ENCODE measurements at regions not wholly inside any gene's neighbourhood (a gene's known extent, or its start where the extent isn't known, plus 50 kb on each side); places are given as distances from the start of the nearest gene placed in this dataset.
"Not testable (repeated sequence)": the region's sequence is repeated elsewhere in the genome, so short reads cannot be mapped to it uniquely, and the experiment has no call there.

GRCh38 chr17:63019138-63019873 lies 53.3 kb downstream of the TANC2 start:
- TF ChIP-seq, protein P1, sequence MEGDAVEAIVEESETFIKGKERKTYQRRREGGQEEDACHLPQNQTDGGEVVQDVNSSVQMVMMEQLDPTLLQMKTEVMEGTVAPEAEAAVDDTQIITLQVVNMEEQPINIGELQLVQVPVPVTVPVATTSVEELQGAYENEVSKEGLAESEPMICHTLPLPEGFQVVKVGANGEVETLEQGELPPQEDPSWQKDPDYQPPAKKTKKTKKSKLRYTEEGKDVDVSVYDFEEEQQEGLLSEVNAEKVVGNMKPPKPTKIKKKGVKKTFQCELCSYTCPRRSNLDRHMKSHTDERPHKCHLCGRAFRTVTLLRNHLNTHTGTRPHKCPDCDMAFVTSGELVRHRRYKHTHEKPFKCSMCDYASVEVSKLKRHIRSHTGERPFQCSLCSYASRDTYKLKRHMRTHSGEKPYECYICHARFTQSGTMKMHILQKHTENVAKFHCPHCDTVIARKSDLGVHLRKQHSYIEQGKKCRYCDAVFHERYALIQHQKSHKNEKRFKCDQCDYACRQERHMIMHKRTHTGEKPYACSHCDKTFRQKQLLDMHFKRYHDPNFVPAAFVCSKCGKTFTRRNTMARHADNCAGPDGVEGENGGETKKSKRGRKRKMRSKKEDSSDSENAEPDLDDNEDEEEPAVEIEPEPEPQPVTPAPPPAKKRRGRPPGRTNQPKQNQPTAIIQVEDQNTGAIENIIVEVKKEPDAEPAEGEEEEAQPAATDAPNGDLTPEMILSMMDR (IDR thresholded peaks at IDR 0.05), result no peak
- peaks cover 35% of the 10 kb centered on the region for H3K4me1 Mint-ChIP-seq (ENCODE audit: low read depth)
- no peak overlapping the region for H3K4me3 Mint-ChIP-seq
- no peak overlapping the region for H3K27ac Mint-ChIP-seq
- H3K27me3 Mint-ChIP-seq (ENCODE audit: insufficient read depth), result peaks cover 3% of the 10 kb centered on the region
- DNase-seq, result no peak
- peaks cover 27% of the 10 kb centered on the region for H3K9me3 Mint-ChIP-seq
- H3K36me3 Mint-ChIP-seq (ENCODE audit: low read depth), result peaks cover 47% of the 10 kb centered on the region

DNA sequence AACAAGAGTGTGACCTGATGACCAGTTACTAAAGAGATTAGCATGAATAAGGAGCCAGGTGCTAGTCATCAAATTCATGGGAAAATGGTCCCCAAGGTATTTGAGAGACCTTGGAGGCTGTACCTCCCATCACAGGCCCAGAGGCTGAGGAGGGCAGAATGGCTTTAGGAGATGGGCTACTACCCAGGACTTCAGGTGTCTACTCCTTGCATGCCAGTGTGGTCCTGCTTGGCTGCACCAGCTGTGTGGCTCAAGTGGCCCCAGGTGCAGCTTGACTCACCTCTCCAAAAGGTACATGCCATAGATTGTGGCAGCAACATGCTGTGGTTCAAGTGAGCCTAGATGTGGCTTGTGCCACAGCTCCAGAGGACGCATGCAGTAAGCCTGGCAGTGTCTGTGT lies 56.5 kb downstream of the TANC2 start:
- H3K4me3 Mint-ChIP-seq, result no peak overlapping the region
- peaks cover 50% of the 10 kb centered on the region for H3K4me1 Mint-ChIP-seq (ENCODE audit: low read depth)
- peaks cover 50% of the 10 kb centered on the region for H3K36me3 Mint-ChIP-seq (ENCODE audit: low read depth)
- H3K27ac Mint-ChIP-seq, result no peak overlapping the region
- TF ChIP-seq, protein P1 (IDR thresholded peaks at IDR 0.05), result no peak
- peaks cover 1% of the 10 kb centered on the region for H3K27me3 Mint-ChIP-seq (ENCODE audit: insufficient read depth)
- H3K9me3 Mint-ChIP-seq, result peaks cover 27% of the 10 kb centered on the region
- no peak for DNase-seq

GRCh38 chr17:63023049-63023448 lies 57.0 kb downstream of the TANC2 start:
- Mint-ChIP-seq H3K36me3 (ENCODE audit: low read depth) (peaks cover 48% of the 10 kb centered on the region), H3K27me3 (ENCODE audit: insufficient read depth) (no peaks in the 10 kb centered on the region; the same call in 1 of the 2 replicates), H3K9me3 (peaks cover 27% of the 10 kb centered on the region), H3K4me3 (no peak overlapping the region; the same call in 1 of the 2 replicates), H3K4me1 (ENCODE audit: low read depth) (peaks cover 53% of the 10 kb centered on the region), H3K27ac (0 out of 2 replicates have a peak overlapping the region, but pooled peaks have one; percentile 36)
- DNase-seq, result no peak
- TF ChIP-seq, protein P1 (IDR thresholded peaks at IDR 0.05), result no peak

DNA sequence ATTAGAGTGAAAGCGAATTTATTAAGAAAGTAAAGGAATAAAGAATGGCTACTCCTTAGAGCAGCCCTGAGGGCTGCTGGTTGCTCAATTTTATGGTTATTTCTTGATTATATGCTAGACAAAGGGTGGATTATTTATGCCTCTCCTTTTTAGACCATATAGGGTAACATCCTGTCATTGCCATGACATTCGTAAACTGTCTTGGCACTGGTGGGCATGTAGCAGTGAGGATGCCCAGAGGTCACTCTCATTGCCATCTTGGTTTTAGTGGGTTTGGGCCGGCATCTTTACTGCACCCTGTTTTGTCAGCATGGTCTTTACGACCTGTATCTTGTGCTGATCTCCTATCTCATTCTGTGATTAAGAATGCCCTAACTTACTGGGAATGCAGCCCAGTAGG lies 58.2 kb downstream of the TANC2 start:
- TF ChIP-seq, protein P1 (IDR thresholded peaks at IDR 0.05), result no peak
- Mint-ChIP-seq H3K36me3 (ENCODE audit: low read depth) (peaks cover 54% of the 10 kb centered on the region), H3K9me3 (peaks cover 27% of the 10 kb centered on the region), H3K27ac (peak overlapping the region; percentile 72), H3K4me1 (ENCODE audit: low read depth) (peaks cover 63% of the 10 kb centered on the region), H3K27me3 (ENCODE audit: insufficient read depth) (no peaks in the 10 kb centered on the region; the same call in 1 of the 2 replicates), H3K4me3 (no peak overlapping the region)
- DNase-seq, result no peak

- TF ChIP-seq, protein P1 (IDR thresholded peaks at IDR 0.05), result no peak
- peak; percentile 50 for DNase-seq
- no peaks in the 10 kb centered on the region; the same call in 1 of the 2 replicates for H3K27me3 Mint-ChIP-seq (ENCODE audit: insufficient read depth)
- H3K27ac Mint-ChIP-seq, result peak overlapping the region; percentile 72
- H3K9me3 Mint-ChIP-seq, result peaks cover 27% of the 10 kb centered on the region
- peaks cover 68% of the 10 kb centered on the region for H3K4me1 Mint-ChIP-seq (ENCODE audit: low read depth)
- no peak overlapping the region for H3K4me3 Mint-ChIP-seq
- peaks cover 51% of the 10 kb centered on the region for H3K36me3 Mint-ChIP-seq (ENCODE audit: low read depth)
These were observed 58.7 kb downstream of the TANC2 start for GRCh38 chr17:63024716-63025115.

DNA sequence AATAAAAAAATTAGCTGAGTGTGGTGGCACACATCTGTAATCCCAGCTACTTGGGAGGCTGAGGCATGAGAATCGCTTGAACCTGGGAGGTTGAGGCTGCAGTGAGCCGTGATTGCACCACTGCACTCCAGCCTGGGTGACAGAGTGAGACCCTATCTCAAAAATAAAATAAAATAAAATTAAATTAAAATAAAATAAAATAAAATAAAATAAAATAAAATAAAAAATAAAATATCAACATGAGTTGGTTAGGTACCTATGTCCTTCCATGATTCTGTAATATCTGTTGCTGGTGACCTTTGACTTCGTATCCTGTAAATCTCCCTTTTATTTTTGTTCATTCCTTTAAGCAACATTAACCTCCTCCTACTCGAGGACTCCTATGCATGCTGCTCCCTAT lies 59.6 kb downstream of the TANC2 start:
- H3K27me3 Mint-ChIP-seq (ENCODE audit: insufficient read depth); H3K27ac Mint-ChIP-seq; H3K4me3 Mint-ChIP-seq; DNase-seq: not testable (repeated sequence)
- peaks cover 50% of the 10 kb centered on the region for H3K36me3 Mint-ChIP-seq (ENCODE audit: low read depth)
- peaks cover 22% of the 10 kb centered on the region for H3K9me3 Mint-ChIP-seq
- peaks cover 78% of the 10 kb centered on the region for H3K4me1 Mint-ChIP-seq (ENCODE audit: low read depth)

All from HFFc6 (cell line).